NCI-H2171 (cell line): ENCODE measurements at regions not wholly inside any gene's neighbourhood (a gene's known extent, or its start where the extent isn't known, plus 50 kb on each side); places are given as distances from the start of the nearest gene placed in this dataset.
"Not testable (repeated sequence)": the region's sequence is repeated elsewhere in the genome, so short reads cannot be mapped to it uniquely, and the experiment has no call there.

ENCODE experiments used
- DNase-seq: peaks from one replicate; lab custom pipeline; 2025; lab: John Stamatoyannopoulos, UW

GRCh38 chr22:34743110-34743751, 322.7 kb upstream of the ISX start:
- DNase-seq, result no peak

GRCh38 chr22:34760276-34761008, 305.5 kb upstream of the ISX start:
- DNase-seq, result no peak

DNA sequence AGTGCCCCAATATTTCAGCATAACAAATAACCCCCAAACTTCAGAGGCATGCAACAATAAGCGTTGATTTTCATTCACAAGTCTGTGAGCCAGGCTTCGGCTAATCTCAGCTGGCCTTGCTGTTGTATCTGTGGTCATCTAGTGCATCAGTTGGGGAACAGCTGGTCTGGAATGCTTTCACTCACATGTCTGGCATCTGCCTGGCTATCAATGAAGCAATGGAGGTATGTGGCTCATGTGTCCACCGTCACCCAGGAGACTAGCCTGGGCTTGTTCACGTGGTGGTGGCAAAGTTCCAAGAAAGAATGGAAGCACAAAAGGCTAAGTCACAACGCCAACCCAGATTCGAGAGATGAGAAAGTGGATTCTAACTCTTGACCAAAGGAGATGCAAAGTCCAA, 304.8 kb upstream of the ISX start:
- DNase-seq, result no peak

DNA sequence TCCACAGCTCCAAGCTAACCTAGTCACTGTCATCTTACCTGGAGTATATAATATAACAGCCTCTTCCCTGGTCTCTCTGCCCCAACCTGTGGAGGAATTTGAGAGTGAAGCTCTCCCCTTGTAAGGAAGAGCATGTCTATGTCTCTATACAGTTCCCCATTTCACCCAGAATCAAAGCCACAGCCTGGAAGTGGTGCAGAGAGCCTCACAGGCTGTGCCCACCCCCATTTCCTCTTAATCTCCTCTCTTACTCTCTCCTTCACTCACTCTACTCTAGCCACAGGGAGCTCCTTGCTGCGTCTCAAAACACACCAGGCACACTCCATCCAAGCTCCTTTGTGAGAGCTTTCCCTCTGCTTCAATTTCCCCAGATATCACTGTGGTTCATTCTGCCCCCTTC, 302.5 kb upstream of the ISX start:
- no peak for DNase-seq

DNA sequence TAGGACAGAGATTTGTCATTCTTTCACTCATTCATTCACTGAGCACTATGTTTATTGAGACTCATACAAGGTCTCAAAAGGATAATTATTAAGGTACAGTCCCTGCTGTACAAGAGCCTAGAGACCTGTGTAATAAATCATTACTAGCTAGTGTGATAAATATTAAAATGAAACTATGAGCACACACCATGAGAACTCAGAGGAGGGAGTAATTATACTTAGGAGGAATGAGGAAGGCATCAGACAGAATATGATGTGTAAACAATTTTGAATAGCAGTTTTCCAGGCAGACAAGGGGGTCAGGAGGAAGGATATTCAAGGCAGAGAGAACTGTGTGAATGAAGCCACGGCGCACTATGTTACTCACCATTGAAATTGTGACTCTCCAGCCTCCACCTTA, 300.8 kb upstream of the ISX start:
- DNase-seq, result no peak

DNA sequence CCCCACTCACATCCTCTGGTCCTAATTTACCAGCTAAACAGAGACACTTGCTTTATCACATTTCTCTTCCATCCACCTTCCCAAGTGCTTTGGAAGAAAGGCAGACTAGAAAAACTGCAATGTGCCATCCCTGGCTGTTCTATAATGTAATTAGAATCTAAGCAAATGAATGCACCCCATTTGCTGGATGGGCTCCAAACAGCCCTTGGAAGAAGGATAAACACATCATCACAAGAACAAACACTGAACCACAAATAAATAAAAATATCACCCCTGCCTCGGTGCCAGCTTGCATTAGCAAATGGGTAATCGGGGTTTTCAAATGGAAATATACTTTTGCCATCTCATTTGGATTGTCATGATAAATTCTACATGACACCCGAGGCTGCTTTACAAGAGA, 296.6 kb upstream of the ISX start:
- no peak for DNase-seq

DNA sequence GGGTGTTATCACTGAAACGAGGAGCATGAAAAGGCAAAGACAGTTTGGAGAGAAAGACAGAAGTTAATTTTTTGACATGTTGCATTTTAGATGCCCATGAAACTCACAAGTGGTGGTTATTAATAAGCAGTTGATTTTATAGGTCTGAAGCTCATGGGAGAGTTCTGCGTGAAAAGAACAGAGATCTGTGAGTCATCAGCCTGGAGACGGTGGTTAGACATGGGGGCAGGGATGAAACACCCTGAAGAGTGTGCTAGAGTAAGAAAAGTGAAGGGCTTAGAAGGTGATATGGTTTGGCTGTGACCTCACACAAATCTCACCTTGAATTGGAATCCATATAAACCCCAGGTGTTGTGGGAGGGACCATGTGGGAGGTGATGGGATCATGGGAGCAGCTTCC, 289.1 kb upstream of the ISX start:
- DNase-seq, result no peak

GRCh38 chr22:34781681-34782080, 284.3 kb upstream of the ISX start:
- no peak for DNase-seq

- no peak for DNase-seq
Observed at GRCh38 chr22:34783436-34783835, 282.5 kb upstream of the ISX start.

DNA sequence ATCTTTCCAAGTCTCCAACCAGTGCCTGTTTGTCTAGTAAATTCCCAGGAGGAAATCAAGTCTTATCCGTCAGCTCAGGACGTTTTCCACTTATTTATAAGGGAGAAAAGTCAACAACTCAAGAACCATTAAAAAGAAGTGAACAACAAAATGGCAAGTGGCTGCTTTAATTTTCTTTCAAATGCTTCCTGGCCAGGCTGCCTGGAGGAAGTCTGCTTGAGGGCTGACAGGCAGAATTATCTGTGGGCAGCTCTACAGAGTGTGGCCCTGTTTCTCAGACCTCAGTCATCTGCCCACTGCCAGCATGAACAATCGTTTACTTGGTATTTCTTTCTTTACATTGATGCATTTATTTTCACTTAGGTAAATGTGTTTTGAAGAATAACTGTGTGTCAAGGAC, 281.9 kb upstream of the ISX start:
- no peak for DNase-seq

DNA sequence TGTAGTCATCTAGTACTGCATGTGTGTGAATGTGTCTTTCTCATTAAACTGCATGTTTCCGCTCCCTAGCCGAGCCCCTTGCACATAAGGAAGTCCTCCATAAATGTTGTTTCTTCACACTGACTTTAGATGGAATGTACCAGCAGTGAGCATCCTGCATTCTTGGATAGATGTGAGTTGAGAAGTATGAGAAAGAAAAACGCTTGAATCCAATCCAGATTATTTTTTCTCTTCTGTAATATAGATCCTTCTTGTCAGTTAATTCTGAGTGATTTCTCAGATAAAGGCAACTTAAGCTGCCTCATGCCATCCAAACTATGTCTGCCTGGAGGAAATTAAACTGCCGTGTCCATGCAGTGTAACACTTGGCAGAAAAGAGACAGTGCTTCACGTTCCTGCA, 268.1 kb upstream of the ISX start:
- no peak for DNase-seq

- DNase-seq, result no peak
Observed at GRCh38 chr22:34798605-34799004, 267.4 kb upstream of the ISX start.

DNA sequence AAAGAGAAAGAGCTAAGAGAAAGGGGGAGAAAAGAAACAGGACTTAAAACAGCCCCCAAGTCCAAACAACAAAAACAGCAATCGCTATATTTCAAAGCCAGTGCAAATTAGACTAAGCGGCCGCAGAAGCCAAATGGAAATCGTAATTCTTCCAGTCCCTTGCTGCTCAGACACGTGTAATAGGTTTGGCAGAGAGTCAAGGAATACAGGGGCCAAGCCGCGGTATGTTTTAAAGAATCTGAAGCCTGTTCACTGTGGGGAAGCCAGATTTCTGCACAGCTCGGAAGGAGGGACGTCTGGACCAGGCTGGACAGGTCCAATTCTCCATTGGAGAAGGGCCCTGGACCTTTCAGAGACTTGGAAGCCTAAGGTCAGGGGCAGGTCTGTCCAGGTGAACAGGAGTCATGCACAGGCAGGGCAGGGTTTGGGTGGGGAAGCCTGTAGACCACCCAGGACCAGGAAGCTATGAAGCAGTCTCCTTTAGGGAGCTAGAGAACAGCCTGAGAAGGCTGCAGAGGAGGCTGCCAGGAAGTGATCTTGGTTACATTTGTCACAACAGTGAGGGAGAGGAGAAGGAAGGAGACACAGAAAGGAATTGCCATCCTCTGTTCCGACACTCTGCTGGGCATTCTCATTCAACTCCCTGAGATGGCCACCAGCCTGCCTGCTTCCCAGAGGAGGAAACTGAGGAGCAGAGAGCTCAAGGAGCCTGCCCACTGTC, 265.5 kb upstream of the ISX start:
- DNase-seq, result no peak

GRCh38 chr22:34801221-34801620, 264.7 kb upstream of the ISX start:
- no peak for DNase-seq

DNA sequence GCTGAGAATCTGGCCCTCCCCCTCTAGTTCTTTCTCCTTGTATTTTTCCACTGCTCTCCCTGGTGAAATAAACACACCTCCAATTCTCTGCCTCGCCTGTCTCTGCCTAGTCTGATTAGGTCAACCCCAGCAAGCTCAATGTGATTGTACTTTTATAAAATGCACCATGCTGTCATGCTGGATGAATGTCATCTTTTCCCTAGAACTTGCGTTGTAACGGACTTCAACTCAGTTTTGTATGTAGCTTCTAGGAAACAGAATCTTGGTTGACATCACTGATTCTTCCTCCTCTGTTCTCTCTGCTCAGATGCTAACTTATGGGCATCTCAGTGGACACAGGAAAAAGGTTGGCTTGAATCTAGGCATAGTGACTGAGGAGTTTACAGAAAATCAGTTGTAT, 261.9 kb upstream of the ISX start:
- no peak for DNase-seq

GRCh38 chr22:34804604-34805003, 261.4 kb upstream of the ISX start:
- no peak for DNase-seq

DNA sequence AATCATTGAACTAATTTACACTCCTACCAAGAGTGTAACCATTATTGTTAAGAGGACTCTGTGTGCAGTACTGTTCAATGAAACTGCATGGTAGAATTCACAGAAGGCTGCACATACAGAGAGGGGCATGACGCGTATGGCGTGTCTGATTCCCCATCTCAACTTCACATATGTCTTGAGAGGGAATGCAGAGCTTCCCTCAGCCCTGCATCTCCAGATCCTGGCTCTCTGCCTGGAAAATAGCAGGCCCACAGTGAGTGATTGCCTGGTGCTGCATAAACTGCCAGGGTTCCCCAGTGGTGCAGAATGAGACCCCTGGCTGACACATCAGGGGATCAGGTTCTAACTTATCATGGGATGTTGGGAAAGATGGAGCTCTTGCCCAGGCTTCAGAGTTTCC, 260.2 kb upstream of the ISX start:
- DNase-seq, result no peak

GRCh38 chr22:34808618-34809017, 257.3 kb upstream of the ISX start:
- DNase-seq, result no peak

DNA sequence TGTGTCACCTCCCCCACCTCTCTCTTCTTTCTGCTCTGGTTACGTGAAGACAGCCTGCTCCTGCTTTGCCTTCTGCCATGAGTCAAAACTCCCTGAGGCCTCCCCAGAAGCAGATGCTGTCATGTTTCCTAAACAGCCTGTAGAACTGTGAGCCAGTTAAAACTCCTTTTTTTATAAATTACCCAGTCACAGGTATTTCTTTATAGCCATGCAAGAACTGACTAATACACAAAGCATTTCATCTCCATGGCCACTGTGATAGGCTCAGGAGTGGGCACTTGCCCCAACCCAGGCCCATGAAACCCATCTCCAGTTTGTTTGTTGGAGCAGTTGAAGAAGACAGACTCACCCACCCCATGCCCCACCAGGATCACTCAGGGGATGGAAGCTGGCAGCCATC, 253.3 kb upstream of the ISX start:
- DNase-seq, result no peak

GRCh38 chr22:34814260-34815025, 251.5 kb upstream of the ISX start:
- DNase-seq, result no peak

- no peak for DNase-seq
Observed at GRCh38 chr22:34829485-34829884, 236.5 kb upstream of the ISX start.

- no peak for DNase-seq
Observed at GRCh38 chr22:34834059-34834458, 231.9 kb upstream of the ISX start.

DNA sequence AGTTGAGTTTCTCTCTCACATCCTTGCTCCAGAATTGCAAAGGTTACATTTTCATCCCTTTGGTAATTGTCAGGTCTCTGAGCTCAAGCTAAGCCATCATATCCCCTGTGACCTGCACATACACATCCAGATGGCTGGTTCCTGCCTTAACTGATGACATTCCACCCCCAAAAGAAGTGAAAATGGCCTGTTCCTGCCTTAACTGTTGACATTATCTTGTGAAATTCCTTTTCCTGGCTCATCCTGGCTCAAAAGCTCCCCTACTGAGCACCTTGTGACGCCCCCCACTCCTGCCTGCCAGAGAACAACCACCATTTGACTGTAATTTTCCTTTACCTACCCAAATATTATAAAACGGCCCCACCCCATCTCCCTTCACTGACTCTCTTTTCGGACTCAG, 231.4 kb upstream of the ISX start:
- DNase-seq, result not testable (repeated sequence)
